Transverse colon (tissue), 4 donors: ENCODE measurements at regions not wholly inside any gene's neighbourhood (a gene's known extent, or its start where the extent isn't known, plus 50 kb on each side); places are given as distances from the start of the nearest gene placed in this dataset.

ENCODE experiments used
- EP300 ChIP-seq: sonication (generic); formaldehyde crosslinking; IDR thresholded peaks from one replicate; pipeline ENCODE4 v1.6.1; 2017; ENCODE audit warnings: antibody characterized with exemption, low read depth
- POLR2AphosphoS5 ChIP-seq, 3 donors: sonication (generic); formaldehyde crosslinking; IDR thresholded peaks; one replicate each; pipeline ENCODE4 v1.6.1; 2016; ENCODE audit warnings: antibody characterized with exemption in 3 of 3
- TF ChIP-seq, protein P1 (sequence below), 5 experiments: fragments of 200-600 bp in 3 of 5; fragments of 450-650 bp in 2 of 5; sonication (generic) in 3 of 5; IDR thresholded peaks; 1 replicate in 2 of 5; 2 replicates in 3 of 5; pipeline ENCODE4 v1.5.1; 2016 to 2017; ENCODE audit warnings: antibody characterized with exemption in 5 of 5, inconsistent platforms in 3 of 5, mild to moderate bottlenecking in 2 of 5, moderate library complexity in 1 of 5

DNA sequence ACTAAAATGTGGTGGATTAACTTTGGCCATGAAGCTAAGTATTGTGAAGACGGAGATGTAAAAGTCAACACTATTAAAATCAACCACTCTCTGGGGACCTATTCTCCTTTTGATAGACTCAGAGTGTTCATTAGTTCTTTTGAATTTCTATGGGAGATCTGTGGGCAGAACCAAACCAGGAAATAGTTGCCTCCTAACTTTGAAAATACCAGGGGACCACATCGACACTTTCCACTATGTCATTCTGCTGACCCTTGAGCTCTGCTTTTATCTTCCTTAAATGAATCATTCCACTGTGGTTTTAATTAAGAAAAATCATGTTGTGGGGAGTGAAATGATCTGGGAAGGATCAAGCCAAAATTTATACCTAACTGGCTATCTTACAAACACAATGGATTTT, 960.5 kb downstream of the GATA3 start:
- TF ChIP-seq, protein P1, sequence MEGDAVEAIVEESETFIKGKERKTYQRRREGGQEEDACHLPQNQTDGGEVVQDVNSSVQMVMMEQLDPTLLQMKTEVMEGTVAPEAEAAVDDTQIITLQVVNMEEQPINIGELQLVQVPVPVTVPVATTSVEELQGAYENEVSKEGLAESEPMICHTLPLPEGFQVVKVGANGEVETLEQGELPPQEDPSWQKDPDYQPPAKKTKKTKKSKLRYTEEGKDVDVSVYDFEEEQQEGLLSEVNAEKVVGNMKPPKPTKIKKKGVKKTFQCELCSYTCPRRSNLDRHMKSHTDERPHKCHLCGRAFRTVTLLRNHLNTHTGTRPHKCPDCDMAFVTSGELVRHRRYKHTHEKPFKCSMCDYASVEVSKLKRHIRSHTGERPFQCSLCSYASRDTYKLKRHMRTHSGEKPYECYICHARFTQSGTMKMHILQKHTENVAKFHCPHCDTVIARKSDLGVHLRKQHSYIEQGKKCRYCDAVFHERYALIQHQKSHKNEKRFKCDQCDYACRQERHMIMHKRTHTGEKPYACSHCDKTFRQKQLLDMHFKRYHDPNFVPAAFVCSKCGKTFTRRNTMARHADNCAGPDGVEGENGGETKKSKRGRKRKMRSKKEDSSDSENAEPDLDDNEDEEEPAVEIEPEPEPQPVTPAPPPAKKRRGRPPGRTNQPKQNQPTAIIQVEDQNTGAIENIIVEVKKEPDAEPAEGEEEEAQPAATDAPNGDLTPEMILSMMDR (IDR thresholded peaks at IDR 0.05), result no peak
- TF ChIP-seq POLR2AphosphoS5 (IDR thresholded peaks at IDR 0.05), result no peak
- TF ChIP-seq EP300, result no peak
